ENCODE measurements at regions not wholly inside any gene's neighbourhood (a gene's known extent, or its start where the extent isn't known, plus 50 kb on each side); places are given as distances from the start of the nearest gene placed in this dataset.

DNA sequence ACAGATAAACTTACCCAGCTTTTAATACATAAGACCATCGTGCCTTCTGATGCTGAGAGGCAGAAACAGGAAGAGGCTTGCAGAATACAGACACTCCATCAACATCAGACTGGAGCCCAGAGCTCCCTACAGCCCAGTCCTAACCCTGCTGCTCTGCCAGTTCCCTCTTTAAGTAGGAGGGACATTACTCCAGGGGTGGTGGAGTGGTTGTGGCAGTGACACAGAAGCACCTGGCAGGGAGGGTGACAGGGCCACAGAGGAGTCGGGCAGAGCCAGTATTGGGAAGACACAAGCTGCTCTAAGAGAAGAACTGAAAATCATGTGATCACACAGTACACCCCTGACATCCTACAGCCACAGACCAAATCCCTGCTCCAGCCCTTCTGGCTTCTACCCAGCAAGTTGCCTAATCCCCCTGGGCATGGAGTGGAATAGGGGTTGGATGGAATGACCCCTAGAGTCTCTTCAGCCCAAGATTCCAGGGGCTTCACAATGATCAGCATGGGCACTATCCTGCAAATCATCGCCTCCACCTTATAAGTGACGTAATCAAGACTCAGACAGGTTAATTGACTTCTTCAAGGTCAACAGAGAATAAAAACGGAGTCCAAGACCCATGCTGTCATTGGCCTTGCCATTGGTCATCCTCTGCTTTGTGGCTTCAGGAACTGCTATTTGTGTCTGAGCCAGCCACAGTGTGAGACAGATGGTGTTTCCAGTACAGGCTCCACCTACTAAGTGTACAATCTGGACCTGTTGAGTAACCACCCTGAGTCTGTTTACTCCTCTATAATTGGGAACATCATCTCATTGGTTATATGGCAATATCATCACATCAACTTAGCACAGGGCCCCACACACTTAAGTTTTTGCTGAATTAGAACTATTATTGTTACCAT lies 61.1 kb upstream of the ZMIZ1 start:
- DNase-seq, result peak; percentile 22

GRCh38 chr10:79009145-79009544 lies 59.6 kb upstream of the ZMIZ1 start:
- no peak for DNase-seq

- no peak for DNase-seq
These were observed 56.2 kb upstream of the ZMIZ1 start for GRCh38 chr10:79012567-79012966.

GRCh38 chr10:79013406-79013987 lies 55.3 kb upstream of the ZMIZ1 start:
- no peak for DNase-seq

- DNase-seq, result no peak
These were observed 54.0 kb upstream of the ZMIZ1 start for GRCh38 chr10:79014796-79015195.

DNA sequence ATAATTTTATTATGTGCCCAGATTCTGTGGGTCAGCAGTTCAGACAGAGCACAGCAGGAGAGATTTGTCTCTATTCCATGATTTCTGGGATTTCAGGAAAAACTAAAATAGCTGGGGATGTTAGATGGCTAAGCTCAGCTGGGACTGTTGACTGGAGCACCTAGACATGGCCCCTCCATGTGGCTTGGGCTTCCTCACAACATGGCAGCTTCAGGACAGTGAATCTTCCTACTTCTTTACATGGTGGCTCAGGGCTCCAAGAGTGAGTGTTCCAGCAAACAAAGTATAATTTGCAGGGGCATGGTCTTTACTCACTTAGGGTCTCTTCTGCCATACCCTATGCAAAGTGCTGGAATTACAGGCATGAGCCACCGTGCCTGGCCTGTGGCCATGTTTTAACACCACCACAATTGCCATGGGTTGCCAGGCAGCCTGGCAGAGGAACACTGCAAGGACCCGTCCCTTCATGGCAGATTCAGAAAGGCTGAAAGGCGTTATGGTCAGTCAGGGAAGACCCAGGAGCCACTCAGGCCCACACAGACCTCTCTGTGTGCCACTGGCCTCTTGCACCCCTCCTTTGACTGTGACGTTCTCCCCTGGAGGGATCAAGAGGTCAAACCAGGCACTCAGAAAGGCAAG lies 50.8 kb upstream of the ZMIZ1 start:
- DNase-seq, result no peak

DNA sequence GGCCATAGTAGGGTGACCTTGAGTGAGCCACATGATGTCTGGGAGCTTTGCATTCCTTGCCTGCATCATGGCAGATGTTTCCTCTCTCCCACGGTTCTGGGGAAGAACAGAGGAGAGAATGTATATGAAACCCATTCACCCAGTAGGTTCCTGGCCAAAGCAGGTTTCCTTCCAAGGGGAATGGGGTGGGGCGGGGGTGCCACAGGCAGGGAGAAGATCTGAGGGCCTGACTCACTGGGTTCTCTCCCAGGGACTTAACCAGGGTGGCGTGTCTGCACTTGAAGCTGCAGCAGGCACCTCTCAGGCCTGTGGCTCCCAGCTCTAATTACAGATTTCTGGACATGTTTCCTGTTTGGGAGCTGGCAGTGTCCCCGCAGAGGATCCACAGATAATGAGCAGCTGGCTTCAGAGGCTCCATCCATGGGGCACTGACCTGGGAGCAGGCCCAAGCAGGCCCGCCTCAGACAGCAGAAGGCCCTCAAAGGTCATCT lies 50.2 kb upstream of the ZMIZ1 start:
- DNase-seq, result no peak

Measured in NCI-H1694 (cell line).